SK-N-SH treated with all-trans-retinoic acid at 6 μM for 48 hours (cell line): ENCODE measurements at regions not wholly inside any gene's neighbourhood (a gene's known extent, or its start where the extent isn't known, plus 50 kb on each side); places are given as distances from the start of the nearest gene placed in this dataset.

Experiments used
- ARNTL ChIP-seq: fragments of 450-650 bp; formaldehyde crosslinking; IDR thresholded peaks from 2 replicates; pipeline ENCODE4 v1.5.0; 2020; ENCODE audit warnings: low read depth, mild to moderate bottlenecking, moderate library complexity, borderline replicate concordance
- PPARA ChIP-seq: fragments of 250-450 bp; sonication (Bioruptor Pico); IDR thresholded peaks from 2 replicates; pipeline ENCODE4 v1.5.0; 2020; ENCODE audit warnings: mild to moderate bottlenecking, borderline replicate concordance
- TOX ChIP-seq: fragments of 250-450 bp; sonication (Bioruptor Pico); IDR thresholded peaks from 2 replicates; pipeline ENCODE4 v1.8.0; 2021; ENCODE audit warnings: mild to moderate bottlenecking, moderate library complexity, borderline replicate concordance
- ZC3H10 ChIP-seq: fragments of 250-450 bp; sonication (Bioruptor Pico); IDR thresholded peaks from 2 replicates; pipeline ENCODE4 v1.5.1; 2021; ENCODE audit warnings: mild to moderate bottlenecking, moderate library complexity
- ZFP3 ChIP-seq: fragments of 250-450 bp; sonication (Bioruptor Pico); IDR thresholded peaks from 2 replicates; pipeline ENCODE4 v1.5.0; 2020; ENCODE audit warnings: mild to moderate bottlenecking, moderate library complexity
- TF ChIP-seq, protein P1 (sequence below): fragments of 250-450 bp; sonication (Bioruptor Pico); IDR thresholded peaks from 2 replicates; pipeline ENCODE4 v1.5.1; 2020; ENCODE audit warnings: low read depth, mild to moderate bottlenecking, moderate library complexity
- TF ChIP-seq, protein P2 (sequence below): fragments of 250-450 bp; sonication (Bioruptor Pico); IDR thresholded peaks from 2 replicates; pipeline ENCODE4 v1.8.0; 2020; ENCODE audit warnings: mild to moderate bottlenecking, moderate library complexity, borderline replicate concordance

DNA sequence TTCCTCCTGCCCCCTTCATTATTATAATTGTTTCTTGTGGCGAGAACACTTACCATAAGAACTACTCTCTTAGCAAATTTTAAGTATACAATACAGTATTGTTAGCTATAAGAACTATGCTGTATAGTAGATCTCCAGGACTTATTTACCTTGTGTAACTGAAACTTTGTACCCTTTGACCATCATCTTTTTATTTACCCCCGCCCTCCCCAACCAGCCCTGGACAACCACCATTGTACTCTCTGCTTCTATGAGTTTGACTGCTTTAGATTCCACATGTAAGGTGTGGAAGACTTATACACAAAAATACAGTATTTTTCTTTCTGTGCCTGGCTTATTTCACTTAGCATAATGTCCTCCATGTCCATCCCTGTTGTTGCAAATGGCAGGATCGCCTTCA is 161.1 kb downstream of the PHF8 start:
- TF ChIP-seq, protein P1, sequence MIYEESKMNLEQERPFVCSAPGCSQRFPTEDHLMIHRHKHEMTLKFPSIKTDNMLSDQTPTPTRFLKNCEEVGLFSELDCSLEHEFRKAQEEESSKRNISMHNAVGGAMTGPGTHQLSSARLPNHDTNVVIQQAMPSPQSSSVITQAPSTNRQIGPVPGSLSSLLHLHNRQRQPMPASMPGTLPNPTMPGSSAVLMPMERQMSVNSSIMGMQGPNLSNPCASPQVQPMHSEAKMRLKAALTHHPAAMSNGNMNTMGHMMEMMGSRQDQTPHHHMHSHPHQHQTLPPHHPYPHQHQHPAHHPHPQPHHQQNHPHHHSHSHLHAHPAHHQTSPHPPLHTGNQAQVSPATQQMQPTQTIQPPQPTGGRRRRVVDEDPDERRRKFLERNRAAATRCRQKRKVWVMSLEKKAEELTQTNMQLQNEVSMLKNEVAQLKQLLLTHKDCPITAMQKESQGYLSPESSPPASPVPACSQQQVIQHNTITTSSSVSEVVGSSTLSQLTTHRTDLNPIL = no peak
- TF ChIP-seq, protein P2, sequence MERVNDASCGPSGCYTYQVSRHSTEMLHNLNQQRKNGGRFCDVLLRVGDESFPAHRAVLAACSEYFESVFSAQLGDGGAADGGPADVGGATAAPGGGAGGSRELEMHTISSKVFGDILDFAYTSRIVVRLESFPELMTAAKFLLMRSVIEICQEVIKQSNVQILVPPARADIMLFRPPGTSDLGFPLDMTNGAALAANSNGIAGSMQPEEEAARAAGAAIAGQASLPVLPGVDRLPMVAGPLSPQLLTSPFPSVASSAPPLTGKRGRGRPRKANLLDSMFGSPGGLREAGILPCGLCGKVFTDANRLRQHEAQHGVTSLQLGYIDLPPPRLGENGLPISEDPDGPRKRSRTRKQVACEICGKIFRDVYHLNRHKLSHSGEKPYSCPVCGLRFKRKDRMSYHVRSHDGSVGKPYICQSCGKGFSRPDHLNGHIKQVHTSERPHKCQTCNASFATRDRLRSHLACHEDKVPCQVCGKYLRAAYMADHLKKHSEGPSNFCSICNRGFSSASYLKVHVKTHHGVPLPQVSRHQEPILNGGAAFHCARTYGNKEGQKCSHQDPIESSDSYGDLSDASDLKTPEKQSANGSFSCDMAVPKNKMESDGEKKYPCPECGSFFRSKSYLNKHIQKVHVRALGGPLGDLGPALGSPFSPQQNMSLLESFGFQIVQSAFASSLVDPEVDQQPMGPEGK (CRISPR knock-in tag) = no peak
- TF ChIP-seq ARNTL (CRISPR knock-in tag) (no peak), ZFP3 (CRISPR knock-in tag) (no peak), PPARA (CRISPR knock-in tag) (no peak), TOX (CRISPR knock-in tag) (no peak), ZC3H10 (CRISPR knock-in tag) (no peak)
